Naive thymus-derived CD4-positive, alpha-beta T cell (primary cell): ENCODE measurements at regions not wholly inside any gene's neighbourhood (a gene's known extent, or its start where the extent isn't known, plus 50 kb on each side); places are given as distances from the start of the nearest gene placed in this dataset.

Experiments
- ATAC-seq: fragments of 150-1000 bp; cut with Tn5 transposase; 2 replicates; pipeline ENCODE4 v1.10.0; 2021; ENCODE audit warnings: mild to moderate bottlenecking, moderate library complexity
- CTCF ChIA-PET: fragments of 350-600 bp; sonication (Branson Sonifier 250); formaldehyde crosslinking; loops from one replicate; lab custom pipeline; 2021; ENCODE audit warnings: antibody characterized with exemption; lab: Charles Lee
- POLR2A ChIA-PET: fragments of 350-600 bp; sonication (Branson Sonifier 250); formaldehyde crosslinking; loops from one replicate; lab custom pipeline; 2021; ENCODE audit warnings: antibody characterized with exemption, inconsistent platforms; lab: Charles Lee
- DNase-seq, 9 donors: peaks; one replicate each; pipeline versions ENCODE4 v3.0.0 to v3.0.0-alpha.2; 2020 to 2022; ENCODE audit warnings: mixed read lengths in 1 of 9
- H3K27ac ChIP-seq: one replicate; pipeline ENCODE4 v1.7.0; 2013; ENCODE audit warnings: mild to moderate bottlenecking, low read depth, low read length, moderate library complexity
- H3K27me3 ChIP-seq, 2 donors: one replicate each; pipeline ENCODE4 v1.7.0; 2013; ENCODE audit warnings: low read length in 2 of 2, mild to moderate bottlenecking in 2 of 2, moderate library complexity in 2 of 2; ENCODE audit not compliant: control insufficient read depth in 2 of 2, insufficient read depth in 2 of 2
- H3K36me3 ChIP-seq, 3 experiments: 1 replicate in 2 of 3; 2 replicates in 1 of 3; pipeline ENCODE4 v1.7.0; 2013; ENCODE audit warnings: low read length in 3 of 3, mild to moderate bottlenecking in 3 of 3, moderate library complexity in 1 of 3; ENCODE audit not compliant: insufficient read depth in 3 of 3, control insufficient read depth in 2 of 3
- H3K4me1 ChIP-seq, 2 donors: one replicate each; pipeline ENCODE4 v1.7.0; 2013; ENCODE audit warnings: low read length in 2 of 2, mild to moderate bottlenecking in 2 of 2, moderate library complexity in 1 of 2; ENCODE audit not compliant: control insufficient read depth in 2 of 2, insufficient read depth in 2 of 2
- H3K4me3 ChIP-seq: 2 replicates; pipeline ENCODE4 v1.7.0; 2013; ENCODE audit warnings: mild to moderate bottlenecking, low read length
- H3K9me3 ChIP-seq, 3 experiments: 1 replicate in 2 of 3; 2 replicates in 1 of 3; pipeline ENCODE4 v1.7.0; 2013; ENCODE audit warnings: low read length in 3 of 3; ENCODE audit not compliant: control insufficient read depth in 2 of 3
- H3K27ac Mint-ChIP-seq, 9 donors: one replicate each; pipeline ENCODE4 v1.8.0; 2020 to 2022; ENCODE audit warnings: mixed read lengths in 9 of 9, mild to moderate bottlenecking in 8 of 9, moderate library complexity in 5 of 9, inconsistent platforms in 2 of 9
- H3K27me3 Mint-ChIP-seq, 5 donors: one replicate each; pipeline ENCODE4 v1.8.0; 2021 to 2022; ENCODE audit warnings: mixed read lengths in 5 of 5, mild to moderate bottlenecking in 1 of 5
- H3K36me3 Mint-ChIP-seq, 5 donors: one replicate each; pipeline ENCODE4 v1.8.0; 2020 to 2022; ENCODE audit warnings: mixed read lengths in 5 of 5, mild to moderate bottlenecking in 3 of 5, inconsistent platforms in 1 of 5
- H3K4me1 Mint-ChIP-seq, 7 donors: one replicate each; pipeline ENCODE4 v1.8.0; 2020 to 2022; ENCODE audit warnings: mixed read lengths in 7 of 7, mild to moderate bottlenecking in 3 of 7, inconsistent platforms in 1 of 7
- H3K4me3 Mint-ChIP-seq, 10 donors: one replicate each; pipeline ENCODE4 v1.8.0; 2020 to 2022; ENCODE audit warnings: mild to moderate bottlenecking in 10 of 10, mixed read lengths in 10 of 10, moderate library complexity in 6 of 10, inconsistent platforms in 2 of 10
- H3K9me3 Mint-ChIP-seq, 11 donors: one replicate each; pipeline ENCODE4 v1.8.0; 2020 to 2022; ENCODE audit warnings: mixed read lengths in 11 of 11, mild to moderate bottlenecking in 4 of 11, inconsistent platforms in 1 of 11, moderate library complexity in 1 of 11
- intact Hi-C, 2 donors: fragments of 100-400 bp; cut with micrococcal nuclease; formaldehyde crosslinking; loops; one replicate each; pipeline ENCODE4 v1.15.1; 2023

DNA sequence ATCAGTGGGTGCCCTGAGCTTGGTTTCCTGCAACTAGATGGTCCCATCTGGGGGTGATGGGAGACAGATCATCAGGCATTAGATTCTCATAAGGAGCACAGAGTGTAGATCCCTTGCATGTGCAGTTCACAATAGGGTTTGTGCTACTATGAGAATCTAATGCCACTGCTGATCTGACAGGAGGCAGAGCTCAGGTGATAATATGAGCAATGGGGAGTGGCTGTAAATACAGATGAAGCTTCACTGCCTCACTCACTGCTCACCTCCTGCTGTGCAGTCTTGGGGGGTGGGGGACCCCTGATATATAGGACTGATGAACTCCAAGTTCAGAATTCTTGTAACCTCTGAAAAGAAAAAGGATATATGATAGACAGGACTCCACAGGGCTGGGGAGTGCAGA is 108.0 kb downstream of the RIN2 start:
- no peaks in the 10 kb centered on the region for H3K4me1 Mint-ChIP-seq
- H3K4me1 ChIP-seq = no peaks in the 10 kb centered on the region
- no peaks in the 10 kb centered on the region for H3K9me3 ChIP-seq
- intact Hi-C loops = no loop called here
- peaks cover 2 to 38% (median 13%) of the 10 kb centered on the region in 5 donors for H3K27me3 Mint-ChIP-seq
- no peaks in the 10 kb centered on the region for H3K36me3 ChIP-seq
- H3K27ac ChIP-seq = no peak overlapping the region
- H3K4me3 ChIP-seq = no peak overlapping the region
- no peaks in the 10 kb centered on the region for H3K27me3 ChIP-seq
- ChIA-PET POLR2A (no interaction called here), CTCF (no interaction called here)
- H3K9me3 Mint-ChIP-seq = peaks cover 0 to 10% (median 5%) of the 10 kb centered on the region in 11 donors
- H3K4me3 Mint-ChIP-seq = no peak overlapping the region
- ATAC-seq = no peak
- H3K36me3 Mint-ChIP-seq = no peaks in the 10 kb centered on the region
- H3K27ac Mint-ChIP-seq = no peak overlapping the region
- DNase-seq = no peak

GRCh38 chr20:19867074-19867473 is 109.0 kb downstream of the RIN2 start:
- Histone ChIP-seq H3K4me3 (no peak overlapping the region), H3K27ac (no peak overlapping the region), H3K9me3 (no peaks in the 10 kb centered on the region), H3K27me3 (no peaks in the 10 kb centered on the region), H3K36me3 (no peaks in the 10 kb centered on the region), H3K4me1 (no peaks in the 10 kb centered on the region)
- no peaks in the 10 kb centered on the region for H3K36me3 Mint-ChIP-seq
- DNase-seq (no peak), ATAC-seq (peak; percentile 34)
- ChIA-PET CTCF (no interaction called here), POLR2A (no interaction called here)
- H3K4me1 Mint-ChIP-seq = no peaks in the 10 kb centered on the region
- H3K27me3 Mint-ChIP-seq = peaks cover 0 to 29% (median 7%) of the 10 kb centered on the region in 5 donors
- intact Hi-C loops = no loop called here
- no peak overlapping the region for H3K27ac Mint-ChIP-seq
- H3K9me3 Mint-ChIP-seq = peaks cover 0 to 4% (median 0%) of the 10 kb centered on the region in 11 donors
- no peak overlapping the region for H3K4me3 Mint-ChIP-seq

GRCh38 chr20:19867940-19868371 is 109.9 kb downstream of the RIN2 start:
- H3K27me3 Mint-ChIP-seq = peaks cover 0 to 29% (median 7%) of the 10 kb centered on the region in 5 donors
- H3K36me3 Mint-ChIP-seq = no peaks in the 10 kb centered on the region
- H3K27ac Mint-ChIP-seq = no peak overlapping the region
- POLR2A ChIA-PET = no interaction called here
- H3K4me3 Mint-ChIP-seq = no peak overlapping the region
- Histone ChIP-seq H3K9me3 (no peaks in the 10 kb centered on the region), H3K27me3 (no peaks in the 10 kb centered on the region), H3K27ac (no peak overlapping the region), H3K4me1 (no peaks in the 10 kb centered on the region), H3K36me3 (no peaks in the 10 kb centered on the region), H3K4me3 (no peak overlapping the region)
- CTCF ChIA-PET = no interaction called here
- ATAC-seq (peak; percentile 74), DNase-seq (no peak)
- H3K9me3 Mint-ChIP-seq = peaks cover 0 to 2% (median 0%) of the 10 kb centered on the region in 11 donors
- intact Hi-C loops = no loop called here
- no peaks in the 10 kb centered on the region for H3K4me1 Mint-ChIP-seq

- Mint-ChIP-seq H3K4me3 (no peak overlapping the region), H3K4me1 (no peaks in the 10 kb centered on the region), H3K36me3 (no peaks in the 10 kb centered on the region), H3K9me3 (peaks cover 0 to 1% (median 0%) of the 10 kb centered on the region in 11 donors), H3K27ac (no peak overlapping the region), H3K27me3 (peaks cover 0 to 25% (median 7%) of the 10 kb centered on the region in 5 donors)
- Histone ChIP-seq H3K4me3 (no peak overlapping the region), H3K4me1 (no peaks in the 10 kb centered on the region), H3K27me3 (no peaks in the 10 kb centered on the region), H3K36me3 (no peaks in the 10 kb centered on the region), H3K27ac (no peak overlapping the region), H3K9me3 (no peaks in the 10 kb centered on the region)
- ChIA-PET POLR2A (interaction anchor here (0.6 kb wide), 1 partner anchor 9 kb away, joined by 6 read pairs; no protein-coding TSS in a partner anchor), CTCF (no interaction called here)
- no peak for DNase-seq
- peak; percentile 28 for ATAC-seq
- intact Hi-C loops = no loop called here
These were observed 110.4 kb downstream of the RIN2 start for GRCh38 chr20:19868441-19868840.

GRCh38 chr20:19872001-19872400 is 113.9 kb downstream of the RIN2 start:
- ATAC-seq (no peak), DNase-seq (no peak)
- no peaks in the 10 kb centered on the region for H3K9me3 ChIP-seq
- intact Hi-C loops = no loop called here
- POLR2A ChIA-PET = no interaction called here
- no peak overlapping the region for H3K27ac ChIP-seq
- no peaks in the 10 kb centered on the region for H3K36me3 ChIP-seq
- CTCF ChIA-PET = no interaction called here
- peaks cover 0 to 3% (median 0%) of the 10 kb centered on the region in 11 donors for H3K9me3 Mint-ChIP-seq
- no peak overlapping the region for H3K4me3 Mint-ChIP-seq
- H3K4me3 ChIP-seq = no peak overlapping the region
- H3K27me3 Mint-ChIP-seq = peaks cover 0 to 29% (median 9%) of the 10 kb centered on the region in 5 donors
- no peak overlapping the region for H3K27ac Mint-ChIP-seq
- peaks cover 0 to 6% (median 0%) of the 10 kb centered on the region in 7 donors for H3K4me1 Mint-ChIP-seq
- no peaks in the 10 kb centered on the region for H3K27me3 ChIP-seq
- no peaks in the 10 kb centered on the region for H3K4me1 ChIP-seq
- no peaks in the 10 kb centered on the region for H3K36me3 Mint-ChIP-seq

DNA sequence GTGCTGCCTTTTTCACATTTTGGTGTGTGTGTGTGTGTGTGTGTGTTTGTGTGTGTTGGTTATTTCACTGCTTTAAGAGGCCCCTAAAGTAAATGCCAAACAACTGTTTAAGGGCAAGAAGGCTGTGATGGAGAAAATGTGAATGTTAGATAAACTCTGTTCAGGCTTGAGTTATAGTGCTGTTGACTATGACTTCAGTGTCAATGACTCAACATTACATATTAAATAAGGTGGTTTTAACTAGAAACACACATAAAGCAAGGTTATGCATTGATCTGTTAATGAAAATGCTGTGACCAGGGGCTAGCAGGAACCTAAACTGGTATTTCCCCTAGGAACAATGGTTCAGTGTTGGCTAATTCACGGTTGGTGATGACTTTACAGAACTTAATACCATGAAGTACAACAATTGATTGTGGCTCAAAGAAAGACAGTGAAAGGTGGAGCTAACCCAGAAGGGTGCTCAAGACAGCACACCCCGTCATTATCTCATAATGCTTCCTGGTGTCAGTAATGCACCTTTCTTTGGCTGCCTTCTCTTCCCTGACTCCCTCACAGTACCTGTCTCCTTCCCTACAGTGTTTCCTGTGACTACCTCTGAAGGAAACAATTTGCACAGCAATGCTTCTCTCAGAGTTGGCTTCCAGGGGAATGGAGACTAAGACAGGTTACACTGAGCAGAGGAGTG is 116.1 kb downstream of the RIN2 start:
- no peaks in the 10 kb centered on the region for H3K36me3 ChIP-seq
- H3K27me3 ChIP-seq = no peaks in the 10 kb centered on the region
- Mint-ChIP-seq H3K27me3 (peaks cover 0 to 13% (median 0%) of the 10 kb centered on the region in 5 donors), H3K36me3 (no peaks in the 10 kb centered on the region), H3K27ac (no peak overlapping the region), H3K4me3 (no peak overlapping the region), H3K4me1 (peaks cover 0 to 6% (median 0%) of the 10 kb centered on the region in 7 donors), H3K9me3 (peaks cover 0 to 3% (median 0%) of the 10 kb centered on the region in 11 donors)
- no peaks in the 10 kb centered on the region for H3K4me1 ChIP-seq
- intact Hi-C loops = no loop called here
- H3K4me3 ChIP-seq = no peak overlapping the region
- DNase-seq (no peak), ATAC-seq (no peak)
- POLR2A ChIA-PET = no interaction called here
- H3K9me3 ChIP-seq = no peaks in the 10 kb centered on the region
- H3K27ac ChIP-seq = no peak overlapping the region
- CTCF ChIA-PET = no interaction called here
